ENCODE measurements at regions not wholly inside any gene's neighbourhood (a gene's known extent, or its start where the extent isn't known, plus 50 kb on each side); places are given as distances from the start of the nearest gene placed in this dataset.

DNA sequence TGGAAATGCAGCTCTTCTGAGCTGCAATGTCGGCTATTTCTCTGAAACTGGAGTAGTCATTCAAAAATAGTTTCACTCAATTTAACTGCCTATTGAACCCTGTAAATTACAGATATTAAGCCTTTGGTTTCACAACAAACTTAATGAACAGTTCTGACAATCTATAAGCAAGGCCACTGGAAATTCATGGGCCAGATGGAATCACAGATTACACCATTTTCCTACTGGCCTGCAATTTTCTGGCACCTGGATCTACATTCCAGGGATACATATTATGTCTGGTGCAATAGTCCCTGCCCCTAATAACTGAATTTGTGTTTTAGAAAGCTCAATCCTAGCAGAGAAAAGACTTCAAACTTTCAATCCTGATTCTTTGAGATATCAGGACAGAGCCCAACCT is 551.7 kb downstream of the RNF144A start:
- TF ChIP-seq, protein P1, sequence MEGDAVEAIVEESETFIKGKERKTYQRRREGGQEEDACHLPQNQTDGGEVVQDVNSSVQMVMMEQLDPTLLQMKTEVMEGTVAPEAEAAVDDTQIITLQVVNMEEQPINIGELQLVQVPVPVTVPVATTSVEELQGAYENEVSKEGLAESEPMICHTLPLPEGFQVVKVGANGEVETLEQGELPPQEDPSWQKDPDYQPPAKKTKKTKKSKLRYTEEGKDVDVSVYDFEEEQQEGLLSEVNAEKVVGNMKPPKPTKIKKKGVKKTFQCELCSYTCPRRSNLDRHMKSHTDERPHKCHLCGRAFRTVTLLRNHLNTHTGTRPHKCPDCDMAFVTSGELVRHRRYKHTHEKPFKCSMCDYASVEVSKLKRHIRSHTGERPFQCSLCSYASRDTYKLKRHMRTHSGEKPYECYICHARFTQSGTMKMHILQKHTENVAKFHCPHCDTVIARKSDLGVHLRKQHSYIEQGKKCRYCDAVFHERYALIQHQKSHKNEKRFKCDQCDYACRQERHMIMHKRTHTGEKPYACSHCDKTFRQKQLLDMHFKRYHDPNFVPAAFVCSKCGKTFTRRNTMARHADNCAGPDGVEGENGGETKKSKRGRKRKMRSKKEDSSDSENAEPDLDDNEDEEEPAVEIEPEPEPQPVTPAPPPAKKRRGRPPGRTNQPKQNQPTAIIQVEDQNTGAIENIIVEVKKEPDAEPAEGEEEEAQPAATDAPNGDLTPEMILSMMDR (IDR thresholded peaks at IDR 0.05): no peak
- TF ChIP-seq POLR2A (IDR thresholded peaks at IDR 0.05): no peak

Data from heart left ventricle (tissue), 13 donors.